Lower lobe of right lung (tissue), 2 donors: ENCODE measurements at regions not wholly inside any gene's neighbourhood (a gene's known extent, or its start where the extent isn't known, plus 50 kb on each side); places are given as distances from the start of the nearest gene placed in this dataset.

ENCODE experiments used
- ATAC-seq, 2 donors: fragments of 200-7000 bp; cut with Tn5 transposase; one replicate each; pipeline ENCODE4 v1.9.1; 2020 to 2022; ENCODE audit warnings: mild to moderate bottlenecking in 2 of 2, moderate library complexity in 2 of 2
- DNase-seq: peaks from one replicate; pipeline ENCODE4 v3.0.0-alpha.2; 2020
- H3K27ac ChIP-seq: fragments of 200-600 bp; one replicate; pipeline ENCODE4 v1.8.0; 2022
- H3K27me3 ChIP-seq: fragments of 200-600 bp; one replicate; pipeline ENCODE4 v1.8.0; 2022; ENCODE audit warnings: low read depth
- H3K36me3 ChIP-seq: fragments of 200-600 bp; one replicate; pipeline ENCODE4 v1.8.0; 2022; ENCODE audit warnings: mild to moderate bottlenecking
- H3K4me1 ChIP-seq: fragments of 200-600 bp; one replicate; pipeline ENCODE4 v1.8.0; 2022
- H3K4me3 ChIP-seq: fragments of 200-600 bp; one replicate; pipeline ENCODE4 v1.8.0; 2022; ENCODE audit warnings: mild to moderate bottlenecking
- H3K9me3 ChIP-seq: fragments of 200-600 bp; one replicate; pipeline ENCODE4 v1.8.0; 2022
- intact Hi-C: fragments of 100-400 bp; cut with DNase I; formaldehyde crosslinking; loops from one replicate; pipeline ENCODE4 v1.11.0; 2022
- TF ChIP-seq, protein P1 (sequence below): fragments of 200-600 bp; IDR thresholded peaks from one replicate; pipeline ENCODE4 v1.8.0; 2022; ENCODE audit warnings: antibody characterized with exemption, mild to moderate bottlenecking
- donor health status: DM: no; HTN: yes; CAD: no; lungs with severe emphysema.

- ATAC-seq (no peak), DNase-seq (no peak)
- no peaks in the 10 kb centered on the region for H3K36me3 ChIP-seq
- intact Hi-C loops, result no loop called here
- TF ChIP-seq, protein P1, sequence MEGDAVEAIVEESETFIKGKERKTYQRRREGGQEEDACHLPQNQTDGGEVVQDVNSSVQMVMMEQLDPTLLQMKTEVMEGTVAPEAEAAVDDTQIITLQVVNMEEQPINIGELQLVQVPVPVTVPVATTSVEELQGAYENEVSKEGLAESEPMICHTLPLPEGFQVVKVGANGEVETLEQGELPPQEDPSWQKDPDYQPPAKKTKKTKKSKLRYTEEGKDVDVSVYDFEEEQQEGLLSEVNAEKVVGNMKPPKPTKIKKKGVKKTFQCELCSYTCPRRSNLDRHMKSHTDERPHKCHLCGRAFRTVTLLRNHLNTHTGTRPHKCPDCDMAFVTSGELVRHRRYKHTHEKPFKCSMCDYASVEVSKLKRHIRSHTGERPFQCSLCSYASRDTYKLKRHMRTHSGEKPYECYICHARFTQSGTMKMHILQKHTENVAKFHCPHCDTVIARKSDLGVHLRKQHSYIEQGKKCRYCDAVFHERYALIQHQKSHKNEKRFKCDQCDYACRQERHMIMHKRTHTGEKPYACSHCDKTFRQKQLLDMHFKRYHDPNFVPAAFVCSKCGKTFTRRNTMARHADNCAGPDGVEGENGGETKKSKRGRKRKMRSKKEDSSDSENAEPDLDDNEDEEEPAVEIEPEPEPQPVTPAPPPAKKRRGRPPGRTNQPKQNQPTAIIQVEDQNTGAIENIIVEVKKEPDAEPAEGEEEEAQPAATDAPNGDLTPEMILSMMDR, result no peak
- no peak overlapping the region for H3K4me3 ChIP-seq
- no peak overlapping the region for H3K27ac ChIP-seq
- H3K4me1 ChIP-seq, result no peaks in the 10 kb centered on the region
- H3K27me3 ChIP-seq, result no peaks in the 10 kb centered on the region
- no peaks in the 10 kb centered on the region for H3K9me3 ChIP-seq
These were observed 237.2 kb downstream of the FAT4 start for GRCh38 chr4:125551967-125552366.

DNA sequence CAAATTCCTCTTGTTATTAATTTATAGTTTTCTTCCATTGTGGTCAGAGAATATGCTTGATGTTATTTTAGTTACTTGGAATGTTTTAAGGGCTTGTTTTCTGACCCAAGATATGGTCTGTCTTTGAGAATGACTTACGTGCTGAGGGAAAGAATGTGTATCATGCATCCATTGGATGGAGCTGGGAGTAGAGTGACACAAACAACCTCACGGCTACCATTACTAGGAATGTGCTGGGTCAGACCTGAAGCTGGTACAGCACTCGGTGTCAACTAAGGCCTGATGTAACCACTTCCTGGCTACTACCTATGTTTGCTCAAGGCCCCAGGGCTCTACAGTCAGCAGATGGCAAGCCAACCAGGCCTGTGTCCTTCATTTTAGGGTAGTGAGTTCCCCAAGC, 257.8 kb downstream of the FAT4 start:
- Histone ChIP-seq H3K27ac (no peak overlapping the region), H3K27me3 (no peaks in the 10 kb centered on the region), H3K9me3 (no peaks in the 10 kb centered on the region), H3K4me1 (no peaks in the 10 kb centered on the region), H3K4me3 (no peak overlapping the region), H3K36me3 (no peaks in the 10 kb centered on the region)
- TF ChIP-seq, protein P1, result no peak
- DNase-seq, result no peak
- ATAC-seq, result no peak
- intact Hi-C loops, result no loop called here

DNA sequence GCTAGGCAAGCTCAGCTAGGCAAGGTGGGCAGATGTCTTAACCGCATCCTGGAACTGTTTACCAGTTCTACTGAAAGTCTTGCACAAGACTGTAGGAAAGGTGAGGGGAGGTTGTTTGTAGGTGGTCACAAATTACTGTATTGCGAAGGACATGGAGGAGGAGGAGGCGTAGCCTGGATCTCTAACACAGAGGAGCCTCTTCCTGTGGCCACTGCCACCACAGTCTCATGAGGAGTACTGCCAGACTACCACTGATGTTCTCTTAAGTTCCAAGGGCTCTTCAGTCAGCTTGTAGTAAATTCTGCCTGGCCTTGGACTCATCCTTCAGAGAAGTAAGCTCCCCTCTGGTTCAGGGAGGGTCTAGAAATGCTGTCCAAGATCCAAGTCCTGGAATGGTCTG, 258.6 kb downstream of the FAT4 start:
- H3K27me3 ChIP-seq, result no peaks in the 10 kb centered on the region
- TF ChIP-seq, protein P1, result no peak
- no peaks in the 10 kb centered on the region for H3K9me3 ChIP-seq
- no peak overlapping the region for H3K27ac ChIP-seq
- no peak for ATAC-seq
- intact Hi-C loops, result no loop called here
- no peak for DNase-seq
- H3K4me1 ChIP-seq, result no peaks in the 10 kb centered on the region
- no peak overlapping the region for H3K4me3 ChIP-seq
- no peaks in the 10 kb centered on the region for H3K36me3 ChIP-seq

DNA sequence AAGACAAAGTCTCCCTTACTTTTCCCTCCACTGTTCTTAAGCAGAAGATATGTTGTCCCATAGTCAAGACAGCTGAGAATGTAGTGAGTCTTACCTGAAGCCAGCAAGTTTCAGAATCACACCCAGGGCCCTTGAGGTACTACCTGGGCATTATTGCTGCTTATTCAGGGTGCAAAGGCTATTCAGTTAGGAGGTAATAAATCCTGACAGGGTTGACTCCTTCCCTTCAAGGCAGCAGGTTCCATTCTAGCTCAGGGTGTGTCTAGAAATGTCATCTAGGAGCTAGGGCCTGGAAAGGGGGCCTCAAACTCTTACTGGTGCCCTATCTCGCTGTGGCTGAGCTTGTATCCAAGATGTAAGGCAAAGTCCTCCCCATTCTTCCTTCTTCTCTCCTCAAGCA, 259.0 kb downstream of the FAT4 start:
- intact Hi-C loops, result no loop called here
- DNase-seq (no peak), ATAC-seq (no peak)
- Histone ChIP-seq H3K36me3 (no peaks in the 10 kb centered on the region), H3K4me1 (no peaks in the 10 kb centered on the region), H3K27ac (no peak overlapping the region), H3K4me3 (no peak overlapping the region), H3K9me3 (no peaks in the 10 kb centered on the region), H3K27me3 (no peaks in the 10 kb centered on the region)
- TF ChIP-seq, protein P1, result no peak

- ATAC-seq (no peak), DNase-seq (no peak)
- H3K4me1 ChIP-seq, result no peaks in the 10 kb centered on the region
- H3K9me3 ChIP-seq, result no peaks in the 10 kb centered on the region
- H3K4me3 ChIP-seq, result no peak overlapping the region
- intact Hi-C loops, result no loop called here
- H3K27me3 ChIP-seq, result no peaks in the 10 kb centered on the region
- TF ChIP-seq, protein P1, result no peak
- H3K36me3 ChIP-seq, result no peaks in the 10 kb centered on the region
- no peak overlapping the region for H3K27ac ChIP-seq
These were observed 267.5 kb downstream of the FAT4 start for GRCh38 chr4:125582302-125582701.

DNA sequence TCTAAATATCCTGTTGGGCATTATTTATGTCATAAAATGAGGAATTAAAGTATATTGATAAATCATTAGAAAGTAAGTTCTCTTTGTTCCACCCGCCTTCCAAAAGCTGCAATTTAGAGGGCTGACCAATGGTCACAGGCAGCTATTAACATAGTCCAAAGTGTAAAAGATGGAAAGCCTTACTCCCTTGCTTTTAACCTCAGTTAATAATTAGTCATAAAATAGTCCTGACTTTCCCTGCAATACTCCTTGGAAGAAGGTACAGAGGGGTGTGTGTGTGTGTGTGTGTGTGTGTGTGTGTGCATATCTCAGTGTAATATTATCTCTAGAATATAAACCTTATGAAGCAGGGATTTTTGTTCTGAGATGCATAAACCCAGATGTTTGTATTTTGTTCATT, 275.4 kb downstream of the FAT4 start:
- TF ChIP-seq, protein P1, result no peak
- no peaks in the 10 kb centered on the region for H3K4me1 ChIP-seq
- H3K27ac ChIP-seq, result no peak overlapping the region
- H3K27me3 ChIP-seq, result no peaks in the 10 kb centered on the region
- H3K36me3 ChIP-seq, result no peaks in the 10 kb centered on the region
- intact Hi-C loops, result no loop called here
- DNase-seq (no peak), ATAC-seq (no peak)
- H3K9me3 ChIP-seq, result no peaks in the 10 kb centered on the region
- H3K4me3 ChIP-seq, result no peak overlapping the region
